IMR-90 (cell line): ENCODE measurements at regions not wholly inside any gene's neighbourhood (a gene's known extent, or its start where the extent isn't known, plus 50 kb on each side); places are given as distances from the start of the nearest gene placed in this dataset.

Experiments
- ATAC-seq: fragments of 200-7000 bp; cut with Tn5 transposase; 2 replicates; pipeline ENCODE4 v1.9.1; 2020; ENCODE audit warnings: low read depth, mild to moderate bottlenecking, moderate library complexity
- BruUV-seq: library from RNA; stranded (reverse); fragments of 400-500 nt; replicated peaks from 2 replicates; lab custom pipeline; 2021; lab: Mats Ljungman, UMichigan
- CTCF ChIA-PET: fragments of 300-600 bp; formaldehyde crosslinking; extraction: SDS; loops from one replicate; lab custom pipeline; 2021; ENCODE audit warnings: antibody characterized with exemption; lab: Yijun Ruan, JAX
- POLR2A ChIA-PET: fragments of 300-600 bp; sonication (Branson Sonifier 250); formaldehyde crosslinking; loops from one replicate; lab custom pipeline; 2022; ENCODE audit warnings: antibody characterized with exemption; ENCODE audit not compliant: unreplicated experiment; lab: Charles Lee
- DNase-seq: peaks from one replicate; pipeline ENCODE4 v3.0.0; 2013
- H2AFZ ChIP-seq: replicated peaks from 2 replicates; pipeline ENCODE3; 2013; ENCODE audit warnings: low read length, mild to moderate bottlenecking; ENCODE audit not compliant: poor library complexity
- H2AK5ac ChIP-seq: 2 replicates; pipeline ENCODE4 v1.6.1; 2013; ENCODE audit warnings: low read depth, low read length, inconsistent platforms
- H2AK9ac ChIP-seq: replicated peaks from 2 replicates; pipeline ENCODE3; 2013; ENCODE audit warnings: mild to moderate bottlenecking, low read depth, low read length, moderate library complexity; ENCODE audit not compliant: poor library complexity
- H2BK120ac ChIP-seq: 2 replicates; pipeline ENCODE4 v1.6.1; 2013; ENCODE audit warnings: low read depth, low read length, inconsistent platforms
- H2BK15ac ChIP-seq: 3 replicates; pipeline ENCODE4 v1.6.1; 2013; ENCODE audit warnings: low read depth, low read length, inconsistent platforms
- H2BK20ac ChIP-seq: 2 replicates; pipeline ENCODE4 v1.6.1; 2013; ENCODE audit warnings: low read depth, mild to moderate bottlenecking, inconsistent platforms, low read length, moderate library complexity
- H2BK5ac ChIP-seq: 2 replicates; pipeline ENCODE4 v1.6.1; 2013; ENCODE audit warnings: mild to moderate bottlenecking, low read depth, low read length, inconsistent platforms; ENCODE audit not compliant: poor library complexity, severe bottlenecking
- H3K14ac ChIP-seq: replicated peaks from 2 replicates; pipeline ENCODE4 v1.6.1; 2013; ENCODE audit warnings: low read depth, low read length, inconsistent platforms
- H3K18ac ChIP-seq: 2 replicates; pipeline ENCODE4 v1.6.1; 2013; ENCODE audit warnings: low read depth, low read length, control low read depth
- H3K23ac ChIP-seq: 2 replicates; pipeline ENCODE4 v1.6.1; 2013; ENCODE audit warnings: low read depth, low read length, inconsistent platforms
- H3K27ac ChIP-seq: 2 replicates; pipeline ENCODE4 v1.5.1; 2013; ENCODE audit warnings: mild to moderate bottlenecking, control low read depth, low read length; ENCODE audit not compliant: insufficient read depth
- H3K27me3 ChIP-seq: 2 replicates; pipeline ENCODE4 v1.6.1; 2013; ENCODE audit warnings: low read length; ENCODE audit not compliant: control insufficient read depth, insufficient read depth
- H3K36me3 ChIP-seq: 2 replicates; pipeline ENCODE4 v1.6.1; 2013; ENCODE audit warnings: low read length, mixed read lengths; ENCODE audit not compliant: control insufficient read depth, insufficient read depth
- H3K4ac ChIP-seq: 2 replicates; pipeline ENCODE4 v1.6.1; 2013; ENCODE audit warnings: low read depth, low read length, inconsistent platforms
- H3K4me1 ChIP-seq: 2 replicates; pipeline ENCODE4 v1.6.1; 2013; ENCODE audit warnings: low read length, mixed read lengths; ENCODE audit not compliant: control insufficient read depth, insufficient read depth
- H3K4me2 ChIP-seq: 2 replicates; pipeline ENCODE4 v1.6.1; 2013; ENCODE audit warnings: low read depth, mild to moderate bottlenecking, control low read depth, low read length, moderate library complexity
- H3K4me3 ChIP-seq: 2 replicates; pipeline ENCODE4 v1.5.1; 2013; ENCODE audit warnings: low read depth, mild to moderate bottlenecking, control low read depth, low read length, moderate library complexity; ENCODE audit not compliant: insufficient read depth
- H3K56ac ChIP-seq: 2 replicates; pipeline ENCODE4 v1.6.1; 2013; ENCODE audit warnings: low read length, inconsistent platforms; ENCODE audit not compliant: insufficient read depth; ENCODE audit errors: extremely low read depth
- H3K79me1 ChIP-seq, 2 experiments: 2 replicates each; pipeline ENCODE4 v1.6.1; 2013; ENCODE audit warnings: low read length in 2 of 2, inconsistent platforms in 1 of 2, low read depth in 1 of 2
- H3K9ac ChIP-seq: 2 replicates; pipeline ENCODE4 v1.6.1; 2013; ENCODE audit warnings: low read depth, low read length, control low read depth
- H3K9me1 ChIP-seq: 2 replicates; pipeline ENCODE4 v1.6.1; 2013; ENCODE audit warnings: low read length, inconsistent platforms; ENCODE audit not compliant: insufficient read depth
- H3K9me3 ChIP-seq: 2 replicates; pipeline ENCODE4 v1.6.1; 2013; ENCODE audit warnings: low read length; ENCODE audit not compliant: control insufficient read depth, insufficient read depth
- H4K20me1 ChIP-seq: 2 replicates; pipeline ENCODE4 v1.6.1; 2013; ENCODE audit warnings: low read length, inconsistent platforms; ENCODE audit not compliant: insufficient read depth
- H4K5ac ChIP-seq: 2 replicates; pipeline ENCODE4 v1.6.1; 2013; ENCODE audit warnings: mild to moderate bottlenecking, low read depth, low read length, control low read depth
- H4K8ac ChIP-seq, 2 experiments: 2 replicates each; pipeline ENCODE4 v1.6.1; 2013; ENCODE audit warnings: low read depth in 2 of 2, low read length in 2 of 2, control low read depth in 1 of 2, inconsistent platforms in 1 of 2
- H4K91ac ChIP-seq: 2 replicates; pipeline ENCODE4 v1.6.1; 2013; ENCODE audit warnings: low read depth, low read length, inconsistent platforms; ENCODE audit not compliant: insufficient read depth
- BHLHE40 ChIP-seq: fragments of 150-350 bp; IDR thresholded peaks from 2 replicates; pipeline ENCODE4 v1.6.1; 2016; ENCODE audit warnings: mild to moderate bottlenecking, low read depth, low read length
- CEBPB ChIP-seq: IDR thresholded peaks from 2 replicates; pipeline ENCODE4 v1.6.1; 2012; ENCODE audit warnings: low read depth, low read length, improper control_type of control experiment
- CHD1 ChIP-seq: IDR thresholded peaks from 2 replicates; pipeline ENCODE4 v1.6.1; 2012; ENCODE audit warnings: low read depth, low read length, improper control_type of control experiment
- FOS ChIP-seq: fragments of 150-350 bp; IDR thresholded peaks from 2 replicates; pipeline ENCODE4 v1.6.1; 2016; ENCODE audit warnings: low read depth, low read length
- MAFK ChIP-seq: IDR thresholded peaks from 2 replicates; pipeline ENCODE4 v1.6.1; 2012; ENCODE audit warnings: low read depth, low read length, improper control_type of control experiment
- MAZ ChIP-seq: IDR thresholded peaks from 2 replicates; pipeline ENCODE4 v1.6.1; 2012; ENCODE audit warnings: low read depth, mild to moderate bottlenecking, low read length, improper control_type of control experiment, moderate library complexity, borderline replicate concordance
- MXI1 ChIP-seq: IDR thresholded peaks from 2 replicates; pipeline ENCODE4 v1.6.1; 2012; ENCODE audit warnings: low read depth, mild to moderate bottlenecking, low read length, moderate library complexity, borderline replicate concordance
- NFE2L2 ChIP-seq: fragments of 150-350 bp; IDR thresholded peaks from 2 replicates; pipeline ENCODE4 v1.6.1; 2016; ENCODE audit warnings: low read depth, mild to moderate bottlenecking, low read length
- POLR2A ChIP-seq: IDR thresholded peaks from 2 replicates; pipeline ENCODE4 v1.6.1; 2012; ENCODE audit warnings: mild to moderate bottlenecking, low read depth, low read length
- RAD21 ChIP-seq: IDR thresholded peaks from 2 replicates; pipeline ENCODE4 v1.6.1; 2012; ENCODE audit warnings: low read length, improper control_type of control experiment
- RCOR1 ChIP-seq: IDR thresholded peaks from 2 replicates; pipeline ENCODE4 v1.6.1; 2012; ENCODE audit warnings: mild to moderate bottlenecking, low read length, improper control_type of control experiment; ENCODE audit not compliant: insufficient replicate concordance
- RFX5 ChIP-seq: IDR thresholded peaks from 2 replicates; pipeline ENCODE4 v1.8.0; 2012; ENCODE audit warnings: low read depth, mild to moderate bottlenecking, low read length, moderate library complexity
- SMC3 ChIP-seq: fragments of 150-350 bp; IDR thresholded peaks from 2 replicates; pipeline ENCODE4 v1.6.1; 2016; ENCODE audit warnings: low read depth, mild to moderate bottlenecking, antibody characterized with exemption, low read length, moderate library complexity
- WGBS, 2 experiments: methylation state at CpG; one replicate each; pipeline versions ENCODE4 v1.1.5 to v1.1.7; 2013; ENCODE audit warnings: missing lambda C conversion rate in 2 of 2; ENCODE audit not compliant: insufficient read length in 1 of 2; ENCODE audit errors: extremely low coverage in 2 of 2; 5-methylcytosine and 5-hydroxymethylcytosine counted together
- dilution Hi-C: fragments of 300-500 bp; cut with HindIII; formaldehyde crosslinking; loops from one replicate; pipeline ENCODE4 v1.14.3; 2018; ENCODE audit warnings: low sequenced_read_pairs; ENCODE audit not compliant: unreplicated experiment
- in situ Hi-C: fragments of 300-500 bp; cut with MboI; formaldehyde crosslinking; loops from 3 replicates; pipeline ENCODE4 v1.14.3; 2019; ENCODE audit warnings: low sequenced_read_pairs, inconsistent platforms, mixed read lengths
- intact Hi-C: fragments of 100-400 bp; cut with micrococcal nuclease; formaldehyde crosslinking; loops from 2 replicates; pipeline ENCODE4 v1.10.0; 2022
- TF ChIP-seq, protein P1 (sequence below): fragments of 150-350 bp; IDR thresholded peaks from 2 replicates; pipeline ENCODE4 v1.6.1; 2017; ENCODE audit warnings: mild to moderate bottlenecking, antibody characterized with exemption, low read length, low read depth
- TF ChIP-seq, protein P2 (sequence below): conservative IDR thresholded peaks from 2 replicates; pipeline ENCODE4 v1.5.1; 2012; ENCODE audit warnings: mild to moderate bottlenecking, low read depth, low read length, improper control_type of control experiment

GRCh38 chr10:129021594-129022304, 445.3 kb upstream of the MGMT start:
- no TSS peak for BruUV-seq
- Histone ChIP-seq H2AK5ac (no peak overlapping the region; the same call in 1 of the 2 replicates), H3K14ac (no peak overlapping the region), H3K56ac (no peak overlapping the region), H3K27ac (peak overlapping the region; percentile 92), H4K91ac (no peak overlapping the region; the same call in 1 of the 2 replicates), H2BK15ac (no peak overlapping the region), H2AK9ac (no peak overlapping the region), H4K20me1 (no peaks in the 10 kb centered on the region), H3K18ac (no peak overlapping the region; the same call in 1 of the 2 replicates), H3K27me3 (no peaks in the 10 kb centered on the region), H2BK20ac (no peak overlapping the region), H3K4me3 (no peak overlapping the region), H3K9me1 (no peaks in the 10 kb centered on the region), H3K9me3 (no peaks in the 10 kb centered on the region), H3K9ac (0 out of 2 replicates have a peak overlapping the region, but pooled peaks have one; percentile 38), H2BK5ac (no peak overlapping the region), H4K5ac (no peak overlapping the region; the same call in 1 of the 2 replicates), H4K8ac (peak overlapping the region in 1 of 2 experiments; percentile 82; a peak in 1 of 4 replicates), H3K23ac (no peak overlapping the region), H3K79me1 (no peaks in the 10 kb centered on the region), H2AFZ (no peak overlapping the region), H3K4me1 (peaks cover 5% of the 10 kb centered on the region; the same call in 1 of the 2 replicates), H3K4me2 (peak overlapping the region; percentile 54; the same call in 1 of the 2 replicates), H3K4ac (no peak overlapping the region), H3K36me3 (no peaks in the 10 kb centered on the region), H2BK120ac (no peak overlapping the region)
- in situ Hi-C loops, result no loop called here
- DNase-seq, result no peak
- intact Hi-C loops, result loop anchor here (10.0 kb wide), 1 partner anchor 863 kb away; no protein-coding TSS in a partner anchor
- POLR2A ChIA-PET, result no interaction called here
- CTCF ChIA-PET, result no interaction called here
- ATAC-seq, result peak; percentile 64
- dilution Hi-C loops, result no loop called here
- WGBS, 2 experiments, result 7% methylated on average over 3 of the region's 18 CpGs; no CpG with 5 or more reads in 1 of the 2 experiments
- TF ChIP-seq, protein P1, sequence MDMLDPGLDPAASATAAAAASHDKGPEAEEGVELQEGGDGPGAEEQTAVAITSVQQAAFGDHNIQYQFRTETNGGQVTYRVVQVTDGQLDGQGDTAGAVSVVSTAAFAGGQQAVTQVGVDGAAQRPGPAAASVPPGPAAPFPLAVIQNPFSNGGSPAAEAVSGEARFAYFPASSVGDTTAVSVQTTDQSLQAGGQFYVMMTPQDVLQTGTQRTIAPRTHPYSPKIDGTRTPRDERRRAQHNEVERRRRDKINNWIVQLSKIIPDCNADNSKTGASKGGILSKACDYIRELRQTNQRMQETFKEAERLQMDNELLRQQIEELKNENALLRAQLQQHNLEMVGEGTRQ, result no peak
- no peak for TF ChIP-seq POLR2A
- TF ChIP-seq, protein P2, sequence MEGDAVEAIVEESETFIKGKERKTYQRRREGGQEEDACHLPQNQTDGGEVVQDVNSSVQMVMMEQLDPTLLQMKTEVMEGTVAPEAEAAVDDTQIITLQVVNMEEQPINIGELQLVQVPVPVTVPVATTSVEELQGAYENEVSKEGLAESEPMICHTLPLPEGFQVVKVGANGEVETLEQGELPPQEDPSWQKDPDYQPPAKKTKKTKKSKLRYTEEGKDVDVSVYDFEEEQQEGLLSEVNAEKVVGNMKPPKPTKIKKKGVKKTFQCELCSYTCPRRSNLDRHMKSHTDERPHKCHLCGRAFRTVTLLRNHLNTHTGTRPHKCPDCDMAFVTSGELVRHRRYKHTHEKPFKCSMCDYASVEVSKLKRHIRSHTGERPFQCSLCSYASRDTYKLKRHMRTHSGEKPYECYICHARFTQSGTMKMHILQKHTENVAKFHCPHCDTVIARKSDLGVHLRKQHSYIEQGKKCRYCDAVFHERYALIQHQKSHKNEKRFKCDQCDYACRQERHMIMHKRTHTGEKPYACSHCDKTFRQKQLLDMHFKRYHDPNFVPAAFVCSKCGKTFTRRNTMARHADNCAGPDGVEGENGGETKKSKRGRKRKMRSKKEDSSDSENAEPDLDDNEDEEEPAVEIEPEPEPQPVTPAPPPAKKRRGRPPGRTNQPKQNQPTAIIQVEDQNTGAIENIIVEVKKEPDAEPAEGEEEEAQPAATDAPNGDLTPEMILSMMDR, result no peak
- TF ChIP-seq SMC3, result no peak
- TF ChIP-seq FOS, result no peak
- no peak for TF ChIP-seq MAFK
- no peak for TF ChIP-seq RFX5
- TF ChIP-seq CEBPB, result no peak
- TF ChIP-seq MAZ, result no peak
- TF ChIP-seq RCOR1, result no peak
- no peak for TF ChIP-seq BHLHE40
- TF ChIP-seq NFE2L2, result no peak
- no peak for TF ChIP-seq MXI1
- TF ChIP-seq CHD1, result no peak
- no peak for TF ChIP-seq RAD21
